GM13977 (cell line): ENCODE measurements at regions not wholly inside any gene's neighbourhood (a gene's known extent, or its start where the extent isn't known, plus 50 kb on each side); places are given as distances from the start of the nearest gene placed in this dataset.

Experiments used
- DNase-seq: peaks from one replicate; pipeline ENCODE4 v3.0.0; 2012; ENCODE audit warnings: low spot score
- CTCF ChIP-seq: IDR thresholded peaks from 2 replicates; pipeline ENCODE4 v1.5.1; 2012; ENCODE audit warnings: mild to moderate bottlenecking, control low read depth; ENCODE audit not compliant: insufficient read depth; ENCODE audit errors: extremely low read depth, missing control alignments
- in situ Hi-C: fragments of 300-500 bp; cut with MboI; formaldehyde crosslinking; loops from one replicate; pipeline ENCODE4 v1.12.0; 2022; ENCODE audit warnings: low sequenced_read_pairs, low pct_unique_long_range_greater_than_20kb, mixed read lengths, inconsistent platforms; ENCODE audit not compliant: unreplicated experiment

GRCh38 chr3:83403927-83404326, 1554.9 kb upstream of the CADM2 start:
- in situ Hi-C loops: no loop called here
- TF ChIP-seq CTCF: no peak
- no peak for DNase-seq

DNA sequence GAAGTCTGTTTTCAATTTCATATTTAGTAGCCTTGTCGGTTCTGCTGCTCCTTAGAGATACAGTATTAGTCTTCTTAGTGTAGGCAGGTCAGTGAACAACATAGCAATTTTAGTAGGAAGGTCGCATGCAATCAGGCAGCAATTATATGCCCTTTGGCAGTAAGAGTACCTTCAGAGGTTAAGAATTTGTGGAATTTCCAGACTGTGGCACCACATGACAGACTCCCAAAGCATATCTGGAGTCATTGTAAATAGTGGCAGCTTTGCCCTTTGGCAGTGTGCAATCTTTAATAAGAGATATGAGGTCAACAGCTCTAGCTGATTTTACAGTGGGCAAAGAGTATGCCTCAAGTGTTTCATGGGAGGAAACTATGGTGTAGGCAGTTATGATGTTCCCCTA, 1532.5 kb upstream of the CADM2 start:
- TF ChIP-seq CTCF: no peak
- DNase-seq: no peak
- in situ Hi-C loops: no loop called here

DNA sequence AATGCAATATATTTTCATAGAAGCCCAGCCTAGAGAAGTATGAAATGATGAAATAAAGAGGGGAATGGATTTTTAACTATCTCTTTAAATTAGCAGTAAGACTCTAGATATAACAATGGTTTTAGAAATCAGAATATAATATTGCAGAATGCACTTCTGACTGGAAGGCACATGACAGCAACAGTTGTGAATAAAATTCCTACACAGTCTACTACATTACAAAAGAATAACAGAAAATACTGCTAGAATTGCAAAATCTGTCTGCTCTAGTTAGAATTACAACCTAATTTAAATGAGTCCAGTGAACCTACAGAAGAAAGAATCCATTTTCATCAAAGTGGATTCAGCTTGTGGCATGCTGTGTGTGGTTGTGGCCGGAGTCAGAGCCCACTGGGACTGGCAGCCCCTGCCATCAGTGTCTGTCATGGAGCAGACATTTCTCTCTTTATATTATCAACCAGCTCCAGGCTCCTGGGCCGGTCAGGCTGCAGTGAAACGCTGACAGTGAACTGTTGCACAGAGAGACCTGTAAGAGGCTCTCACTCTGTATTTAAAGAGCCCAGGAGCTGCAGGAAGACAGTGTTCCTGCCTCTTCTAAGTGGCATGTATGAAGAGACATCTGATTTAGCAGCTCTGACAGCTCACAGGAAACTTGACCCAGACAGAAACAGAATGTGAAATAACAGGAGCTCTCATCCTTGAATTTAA, 1523.8 kb upstream of the CADM2 start:
- no peak for TF ChIP-seq CTCF
- in situ Hi-C loops: no loop called here
- DNase-seq: no peak

DNA sequence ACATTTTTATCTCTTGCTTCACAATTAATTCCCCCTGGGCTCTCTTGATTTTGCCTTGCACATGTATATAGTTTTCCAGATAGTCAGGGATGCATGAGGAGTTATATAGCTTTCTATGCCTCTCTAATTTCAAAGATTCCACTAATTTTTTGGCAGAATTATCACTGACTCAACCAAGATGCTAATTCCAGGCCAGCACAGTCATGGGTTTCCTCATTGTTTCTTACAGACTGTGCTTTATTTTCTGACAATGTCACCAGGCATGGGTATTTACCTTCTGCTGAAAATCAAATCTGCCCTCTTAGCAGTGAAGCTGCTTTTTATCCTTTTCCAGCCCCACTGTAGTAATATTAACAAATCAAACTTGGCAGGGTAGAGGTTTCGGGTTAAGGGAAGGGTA, 1520.6 kb upstream of the CADM2 start:
- in situ Hi-C loops: no loop called here
- no peak for TF ChIP-seq CTCF
- DNase-seq: no peak

- no peak for DNase-seq
- in situ Hi-C loops: no loop called here
- no peak for TF ChIP-seq CTCF
These were observed 1505.7 kb upstream of the CADM2 start for GRCh38 chr3:83453056-83453455.

GRCh38 chr3:83454353-83454752, 1504.4 kb upstream of the CADM2 start:
- no peak for TF ChIP-seq CTCF
- no peak for DNase-seq

GRCh38 chr3:83457551-83457950, 1501.2 kb upstream of the CADM2 start:
- in situ Hi-C loops: no loop called here
- TF ChIP-seq CTCF: no peak
- DNase-seq: no peak

More at GRCh38 chr3:83454353-83454752, 1504.4 kb upstream of the CADM2 start:
- in situ Hi-C loops: no loop called here
